GM19240 (cell line): ENCODE measurements at regions not wholly inside any gene's neighbourhood (a gene's known extent, or its start where the extent isn't known, plus 50 kb on each side); places are given as distances from the start of the nearest gene placed in this dataset.
"Not testable (repeated sequence)": the region's sequence is repeated elsewhere in the genome, so short reads cannot be mapped to it uniquely, and the experiment has no call there.

Experiments used
- DNase-seq: peaks from one replicate; pipeline ENCODE4 v3.0.0; 2011; ENCODE audit warnings: low spot score; ENCODE audit not compliant: insufficient read length

- no peak for DNase-seq
These were observed 73.6 kb upstream of the TIAM2 start for GRCh38 chr6:154921482-154921881.

- DNase-seq, result no peak
These were observed 71.8 kb upstream of the TIAM2 start for GRCh38 chr6:154923199-154923869.

GRCh38 chr6:154925130-154925529, 70.0 kb upstream of the TIAM2 start:
- no peak for DNase-seq

- DNase-seq, result no peak
These were observed 68.7 kb upstream of the TIAM2 start for GRCh38 chr6:154926366-154926765.

- DNase-seq, result peak; percentile 43
These were observed 66.7 kb upstream of the TIAM2 start for GRCh38 chr6:154928325-154928922.

GRCh38 chr6:154930451-154930851, 64.7 kb upstream of the TIAM2 start:
- no peak for DNase-seq

- no peak for DNase-seq
These were observed 63.2 kb upstream of the TIAM2 start for GRCh38 chr6:154931711-154932424.

- no peak for DNase-seq
These were observed 62.5 kb upstream of the TIAM2 start for GRCh38 chr6:154932515-154933027.

- DNase-seq, result no peak
These were observed 61.8 kb upstream of the TIAM2 start for GRCh38 chr6:154933181-154933827.

- no peak for DNase-seq
These were observed 57.6 kb upstream of the TIAM2 start for GRCh38 chr6:154937306-154938220.

- DNase-seq, result no peak
These were observed 56.9 kb upstream of the TIAM2 start for GRCh38 chr6:154938221-154938580.

GRCh38 chr6:154938727-154939285, 56.3 kb upstream of the TIAM2 start:
- DNase-seq, result not testable (repeated sequence)

- no peak for DNase-seq
These were observed 52.3 kb upstream of the TIAM2 start for GRCh38 chr6:154942770-154943169.

GRCh38 chr6:154945271-154945890, 49.7 kb upstream of the TIAM2 start:
- DNase-seq, result no peak
